HG03460 (cell line): ENCODE measurements at regions not wholly inside any gene's neighbourhood (a gene's known extent, or its start where the extent isn't known, plus 50 kb on each side); places are given as distances from the start of the nearest gene placed in this dataset.

Experiments used
- ATAC-seq: cut with Tn5 transposase; IDR thresholded peaks from one replicate; pipeline ENCODE4 v1.9.1; 2021; ENCODE audit not compliant: unreplicated experiment

DNA sequence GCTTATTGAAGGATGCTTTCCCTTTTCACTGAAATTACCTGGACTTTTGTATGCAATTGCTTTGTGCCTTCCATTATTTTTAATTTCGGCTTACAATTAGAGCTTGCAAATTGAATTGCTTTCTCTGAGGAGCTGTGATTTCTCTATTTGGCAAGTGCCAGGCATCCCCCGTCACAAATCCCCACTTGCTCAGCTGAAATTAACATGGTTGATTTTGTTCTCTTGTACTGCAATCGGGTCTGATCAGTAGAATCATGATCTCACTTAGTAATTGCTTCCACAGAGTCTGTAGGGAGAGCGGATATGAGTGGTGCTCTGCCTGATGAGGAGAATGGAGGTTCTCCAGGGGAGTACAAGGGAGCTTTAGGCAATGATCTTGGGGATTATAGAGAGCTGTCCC, 495.5 kb upstream of the SGCD start:
- no peak for ATAC-seq

DNA sequence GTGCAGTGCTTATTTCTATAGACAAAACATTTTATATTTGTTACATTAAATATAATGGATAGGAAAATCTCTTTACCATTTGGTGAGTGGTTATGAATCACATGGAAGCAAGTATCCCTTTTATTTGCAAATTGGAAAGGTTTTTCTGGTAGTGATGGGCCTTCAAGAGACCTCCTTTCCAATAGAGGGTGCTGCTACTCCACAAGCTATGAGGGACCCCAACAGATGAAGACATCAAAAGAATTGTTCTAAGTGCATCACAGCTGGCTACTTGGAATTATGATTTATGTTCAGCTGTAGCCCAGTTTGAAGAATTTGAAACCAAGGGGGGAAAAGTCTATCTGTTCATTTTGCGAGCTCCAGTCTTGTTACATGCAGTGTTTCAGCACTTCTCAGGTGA, 493.7 kb upstream of the SGCD start:
- no peak for ATAC-seq

DNA sequence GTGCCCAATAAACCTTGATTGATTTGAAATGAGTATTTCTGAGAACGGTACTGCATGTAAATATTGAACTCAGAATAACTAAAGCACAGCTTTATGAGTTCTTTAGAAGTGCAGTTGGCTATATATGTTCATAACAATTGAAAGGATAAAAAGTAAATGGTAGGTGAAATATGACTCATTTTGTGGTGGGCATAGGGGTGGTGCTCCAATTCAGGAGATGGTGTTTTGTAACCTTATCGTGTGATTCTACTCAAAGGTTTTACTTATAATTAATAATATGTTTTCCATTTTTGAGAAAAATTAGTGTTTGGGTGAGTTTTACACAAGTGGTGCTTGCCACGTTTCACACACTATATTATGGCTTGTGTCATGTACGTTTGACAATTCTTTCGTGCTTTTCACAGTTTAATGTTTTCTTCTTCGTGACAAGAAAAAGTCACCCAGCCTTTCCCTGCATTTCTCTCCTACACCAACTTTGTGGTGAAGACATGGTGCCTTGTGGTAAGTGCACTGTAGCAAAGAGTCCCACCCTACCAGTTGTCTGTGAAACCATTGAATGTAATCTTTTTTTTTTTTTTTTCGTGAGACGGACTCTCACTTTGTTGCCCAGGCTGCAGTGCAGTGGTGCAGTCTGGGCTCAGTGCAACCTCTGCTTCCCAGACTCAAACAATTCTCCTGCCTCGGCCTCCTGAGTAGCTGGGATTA, 492.5 kb upstream of the SGCD start:
- ATAC-seq, result no peak

DNA sequence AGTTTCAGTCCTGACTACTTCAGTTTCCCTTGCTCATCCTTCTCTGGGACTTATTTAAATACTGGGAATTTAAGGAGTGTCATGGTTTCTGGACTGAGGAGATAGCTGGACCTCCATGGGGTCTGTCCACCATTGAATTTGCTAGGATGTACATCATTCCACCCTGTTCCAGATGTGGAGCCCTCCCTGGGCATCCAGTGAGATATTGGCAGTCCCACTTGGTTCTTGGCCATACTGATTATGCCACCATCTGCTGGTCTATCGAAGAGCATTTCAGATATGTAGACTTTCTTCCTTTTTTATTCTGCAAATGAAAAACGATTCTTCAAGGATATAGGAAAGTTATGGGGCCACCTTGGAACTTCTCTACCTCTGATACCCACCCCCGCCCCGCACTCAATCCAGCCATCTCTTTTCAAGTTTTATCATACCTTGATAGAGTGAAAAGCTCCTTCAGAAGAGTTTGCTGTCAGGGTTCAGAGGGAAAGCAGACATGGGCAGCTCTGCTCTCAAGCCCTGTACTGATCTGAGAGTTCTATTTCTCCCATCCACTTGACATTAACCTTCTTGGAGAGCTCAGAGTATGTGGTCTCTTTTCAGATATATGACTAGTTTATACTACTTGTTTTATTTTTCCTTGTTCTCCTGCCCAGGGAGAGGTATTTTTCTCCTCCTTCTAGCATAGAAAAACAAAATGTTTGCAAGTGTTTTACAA, 490.7 kb upstream of the SGCD start:
- ATAC-seq, result no peak

DNA sequence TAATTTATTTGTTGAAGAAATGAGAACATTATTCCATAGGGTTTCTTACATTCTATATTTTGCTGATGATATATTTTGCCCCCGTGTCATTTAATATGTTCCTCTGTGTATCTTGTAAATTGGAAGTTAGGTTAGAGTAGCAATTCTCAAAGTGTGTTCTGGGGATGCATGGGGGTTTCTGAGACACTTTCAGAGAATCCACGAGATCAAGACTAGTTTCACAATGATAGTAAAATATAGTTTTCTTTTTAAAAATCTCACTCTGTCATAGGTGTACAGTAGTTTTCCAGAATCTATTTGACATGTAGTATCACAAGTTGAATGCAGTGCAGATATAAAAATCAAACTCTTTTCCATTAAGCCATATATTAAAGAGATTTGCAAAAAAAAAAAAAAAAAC, 488.6 kb upstream of the SGCD start:
- no peak for ATAC-seq

DNA sequence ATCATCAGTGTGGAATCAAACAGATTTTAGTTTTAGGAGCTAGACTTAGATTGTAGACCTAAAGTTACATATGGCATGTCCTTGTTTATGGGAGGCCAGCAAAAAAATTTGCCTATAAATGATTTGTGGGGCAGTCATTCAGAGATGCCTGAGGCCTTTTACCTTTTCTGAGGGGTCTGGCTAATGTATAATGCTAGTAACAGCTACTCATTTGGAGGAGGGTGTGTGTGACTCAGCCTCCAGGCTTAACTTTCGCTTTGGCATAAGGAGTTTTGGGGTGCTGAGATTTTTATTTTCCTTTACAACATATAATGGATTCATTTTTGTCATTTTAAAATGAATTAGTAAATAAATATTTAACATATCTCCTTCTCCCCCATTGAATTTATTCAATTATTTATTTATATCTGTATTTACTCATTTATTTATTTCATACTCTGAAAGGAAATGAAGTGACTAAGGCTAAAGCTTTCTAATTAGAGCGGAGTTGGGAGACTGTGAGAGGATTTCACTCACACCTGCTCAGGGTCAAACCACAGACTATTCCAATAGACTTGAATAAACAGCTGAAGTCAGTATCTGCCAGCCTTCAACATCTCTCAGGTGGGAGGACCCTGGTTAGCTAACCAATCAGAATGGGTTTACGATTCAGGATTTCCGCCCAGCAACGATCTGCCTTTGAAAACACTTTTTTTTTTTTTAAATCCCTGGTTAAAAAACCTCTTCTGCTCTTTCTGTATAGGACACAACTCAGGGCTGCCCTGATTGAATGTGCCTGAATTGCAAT, 487.5 kb upstream of the SGCD start:
- no peak for ATAC-seq

DNA sequence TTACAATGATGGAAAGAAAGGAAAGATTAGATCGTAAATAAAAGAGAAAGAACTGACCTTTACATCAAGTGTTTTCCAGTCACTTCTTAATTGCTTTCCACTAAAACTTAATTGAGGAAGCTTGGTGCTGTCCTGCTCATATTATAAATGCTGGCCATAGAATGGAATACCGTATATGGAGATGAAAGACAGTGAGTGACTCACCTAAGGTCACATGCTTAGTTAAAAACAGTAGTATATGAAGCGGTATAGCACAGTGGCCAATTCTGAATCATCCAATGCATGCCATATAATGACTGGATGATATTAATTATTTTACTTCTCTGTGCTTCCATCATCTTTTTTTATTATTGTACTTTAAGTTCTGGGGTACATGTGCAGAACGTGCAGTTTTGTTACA, 482.4 kb upstream of the SGCD start:
- no peak for ATAC-seq

DNA sequence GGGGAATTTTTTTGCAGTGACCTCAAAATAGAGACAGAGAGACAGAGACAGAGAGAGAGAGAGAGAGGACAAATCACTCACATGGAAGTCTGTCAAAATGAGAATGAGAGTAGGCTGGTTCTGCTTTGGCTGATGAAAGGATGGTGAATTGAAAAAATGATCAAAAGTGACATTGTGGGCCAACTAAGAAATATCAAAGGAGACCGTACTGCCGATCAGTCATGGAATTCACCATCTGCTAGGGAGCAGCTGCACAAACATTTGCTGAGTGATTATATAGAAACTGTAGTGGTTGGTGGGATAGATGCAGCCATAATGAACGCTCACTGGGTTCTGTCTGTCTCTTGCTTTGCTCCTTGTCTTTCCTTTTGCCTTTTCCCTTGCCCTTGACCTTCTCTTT, 476.6 kb upstream of the SGCD start:
- ATAC-seq, result no peak

DNA sequence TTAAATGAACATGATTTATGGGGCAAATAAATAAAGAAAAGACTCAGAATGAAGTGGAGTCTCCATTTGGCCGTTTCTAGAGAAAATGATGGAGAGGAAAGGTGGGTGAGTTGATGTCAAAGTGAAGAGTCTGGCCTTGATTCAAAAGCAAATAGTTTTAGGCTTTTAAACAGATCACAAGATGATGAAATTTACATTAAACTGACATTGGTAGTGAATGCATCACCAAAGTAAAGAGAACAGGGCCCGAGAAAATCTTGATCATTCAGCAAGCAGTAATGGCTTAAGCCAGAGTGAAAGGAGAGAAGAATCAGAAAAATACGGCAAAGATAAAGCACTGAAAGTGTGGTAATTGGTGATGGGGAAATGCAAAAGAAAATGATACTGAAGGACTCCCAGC, 460.0 kb upstream of the SGCD start:
- no peak for ATAC-seq

DNA sequence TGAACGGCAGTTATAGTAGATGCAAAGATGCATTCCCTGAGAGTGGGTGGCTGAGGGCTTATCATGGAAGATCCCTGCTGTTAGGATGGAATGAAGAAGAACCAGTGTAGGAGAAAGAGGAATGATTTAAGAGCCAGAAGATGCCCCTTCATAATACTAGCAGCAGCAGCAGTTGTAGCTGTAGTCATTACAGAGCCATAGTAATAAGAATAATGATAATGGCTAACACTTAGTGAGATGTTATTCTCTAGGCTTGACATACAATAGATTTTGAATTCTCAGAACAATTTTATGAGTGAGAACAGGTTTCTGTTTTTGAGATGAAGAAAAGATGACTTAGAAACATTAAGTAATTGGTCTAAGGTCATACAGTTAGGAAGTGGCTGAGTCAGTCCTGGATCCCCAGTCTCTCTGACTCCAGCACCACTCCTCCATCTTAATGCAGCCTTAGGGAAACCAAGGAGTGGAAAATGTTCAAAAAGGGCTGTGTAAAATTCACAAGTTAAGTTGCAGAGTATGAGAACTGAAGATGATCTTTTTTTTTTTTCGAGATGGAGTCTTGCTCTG, 459.4 kb upstream of the SGCD start:
- no peak for ATAC-seq

DNA sequence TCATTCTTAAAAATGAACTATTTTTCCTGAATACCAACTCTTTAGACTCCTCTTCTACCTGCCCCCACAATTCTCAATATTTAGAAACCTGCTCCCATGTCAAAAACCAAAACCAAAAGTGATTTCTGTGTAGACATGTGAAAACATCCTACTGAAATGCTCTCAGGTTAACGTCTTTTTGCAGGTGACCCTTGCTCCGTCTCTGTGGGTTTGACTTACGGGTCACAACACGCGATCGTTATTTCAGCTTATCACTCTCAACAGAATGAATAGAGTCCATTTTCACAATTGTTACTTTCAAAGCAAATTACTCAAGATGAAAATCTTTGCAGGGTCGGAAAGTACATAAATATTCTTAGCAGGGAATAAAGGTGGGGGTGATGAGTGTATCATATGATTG, 456.3 kb upstream of the SGCD start:
- ATAC-seq, result no peak

DNA sequence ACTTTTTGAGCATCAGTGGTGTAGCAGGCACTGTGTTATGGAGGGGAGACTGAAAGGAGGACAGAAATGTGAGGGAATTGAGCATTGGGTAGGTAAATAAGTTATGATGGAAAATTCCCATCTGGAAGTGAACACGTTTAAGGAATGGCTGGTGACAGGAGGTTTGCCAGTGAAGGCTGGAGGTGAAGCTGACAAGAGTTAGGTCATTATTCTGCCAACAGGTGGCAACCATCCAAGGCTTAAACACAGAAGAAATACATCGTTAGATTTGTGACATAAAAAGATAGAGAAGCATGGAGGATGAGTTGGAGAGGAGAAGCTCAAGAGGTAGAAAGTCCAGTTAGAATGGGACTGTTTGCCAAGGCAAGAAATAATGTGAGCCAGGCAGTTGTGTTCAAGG, 455.3 kb upstream of the SGCD start:
- ATAC-seq, result no peak

DNA sequence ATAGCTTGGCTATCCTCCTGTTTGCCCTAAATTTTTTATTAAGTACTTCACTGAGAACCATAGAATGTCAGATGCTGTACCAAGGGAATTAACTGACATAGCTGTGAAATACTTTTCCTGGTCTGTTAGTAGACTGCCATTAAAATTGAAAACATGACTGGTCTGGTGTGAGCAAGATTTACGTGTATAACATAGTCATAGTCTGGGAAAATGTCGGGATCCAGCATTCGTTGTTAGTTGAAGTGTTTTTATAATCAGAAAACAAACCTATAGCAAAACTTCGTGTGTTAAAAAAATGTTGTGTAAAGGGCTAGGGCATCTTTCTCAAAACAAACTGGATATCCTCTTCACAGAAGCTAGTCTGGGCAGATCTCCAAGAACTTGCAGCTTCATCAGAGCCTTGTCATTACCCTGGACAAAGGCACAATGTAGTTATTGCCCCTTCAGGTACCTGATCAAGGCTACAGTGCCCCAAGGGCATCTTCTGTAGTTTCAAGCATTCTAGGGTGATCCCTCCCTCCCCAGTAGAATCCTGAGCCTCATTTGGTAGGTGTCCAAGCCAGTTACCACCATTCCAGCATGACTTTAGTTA, 454.2 kb upstream of the SGCD start:
- no peak for ATAC-seq

DNA sequence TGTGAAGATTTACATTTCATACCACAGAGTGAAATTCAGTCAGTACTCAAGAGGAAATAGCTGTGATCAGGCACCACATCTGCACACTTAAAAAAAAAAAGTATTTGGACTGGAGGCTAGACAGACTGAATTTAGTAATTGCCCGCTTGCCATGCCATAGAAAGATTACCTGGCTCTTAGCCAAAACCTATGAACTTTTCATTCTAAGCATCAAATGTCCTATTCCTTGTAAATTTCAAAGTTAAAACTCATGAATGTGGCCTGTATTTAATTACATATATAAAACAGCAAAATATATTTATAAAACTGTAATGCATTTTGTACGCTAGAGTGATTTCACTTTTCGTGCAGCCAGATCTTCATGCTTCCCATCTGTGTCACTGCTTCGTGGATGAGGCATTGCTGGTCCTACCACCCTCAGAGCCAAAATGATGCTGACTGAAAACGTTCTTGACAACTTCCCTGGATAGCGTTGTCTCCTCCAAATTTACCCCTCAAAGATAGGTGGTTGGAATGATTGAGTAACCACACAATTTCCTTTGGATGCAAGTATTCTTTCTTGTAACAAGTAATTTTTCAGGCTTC, 447.9 kb upstream of the SGCD start:
- no peak for ATAC-seq

DNA sequence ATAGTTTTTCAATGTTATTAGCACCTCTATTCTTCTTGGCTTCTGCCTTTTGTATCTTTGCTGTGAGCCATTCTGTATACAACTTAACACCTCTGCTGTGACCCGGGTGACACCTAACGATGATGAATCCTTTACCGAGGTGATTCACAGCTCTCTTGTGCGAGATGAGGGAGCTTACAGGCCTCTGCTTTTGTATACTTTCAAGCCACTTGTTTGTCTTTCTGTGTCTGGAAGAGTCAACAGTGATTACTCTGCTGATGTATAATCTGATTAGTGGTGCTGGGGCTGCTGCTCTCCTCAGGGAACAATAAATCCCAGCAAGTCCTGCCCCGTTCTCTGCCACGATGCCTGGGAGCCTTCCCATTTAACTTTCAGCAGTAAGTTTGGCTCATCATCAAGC, 442.9 kb upstream of the SGCD start:
- ATAC-seq, result no peak

DNA sequence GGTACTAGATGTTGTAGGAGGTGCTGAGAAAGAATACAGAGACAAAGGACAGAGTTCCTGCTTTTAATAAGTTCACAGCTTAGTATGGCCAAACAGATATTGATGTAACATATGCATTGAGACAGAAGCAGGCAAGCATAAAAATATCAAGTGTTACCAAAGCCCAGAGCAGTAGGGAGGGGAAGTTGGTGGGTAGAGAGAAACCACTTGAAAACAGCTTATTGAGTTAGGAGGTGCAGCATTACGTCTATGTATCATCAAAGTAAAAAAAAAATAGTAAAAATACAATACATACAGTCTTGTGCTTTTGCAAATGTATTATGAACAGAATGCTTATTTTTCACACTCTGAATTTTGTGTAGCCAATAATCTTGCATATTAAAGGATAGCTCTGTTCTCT, 441.8 kb upstream of the SGCD start:
- ATAC-seq, result no peak

DNA sequence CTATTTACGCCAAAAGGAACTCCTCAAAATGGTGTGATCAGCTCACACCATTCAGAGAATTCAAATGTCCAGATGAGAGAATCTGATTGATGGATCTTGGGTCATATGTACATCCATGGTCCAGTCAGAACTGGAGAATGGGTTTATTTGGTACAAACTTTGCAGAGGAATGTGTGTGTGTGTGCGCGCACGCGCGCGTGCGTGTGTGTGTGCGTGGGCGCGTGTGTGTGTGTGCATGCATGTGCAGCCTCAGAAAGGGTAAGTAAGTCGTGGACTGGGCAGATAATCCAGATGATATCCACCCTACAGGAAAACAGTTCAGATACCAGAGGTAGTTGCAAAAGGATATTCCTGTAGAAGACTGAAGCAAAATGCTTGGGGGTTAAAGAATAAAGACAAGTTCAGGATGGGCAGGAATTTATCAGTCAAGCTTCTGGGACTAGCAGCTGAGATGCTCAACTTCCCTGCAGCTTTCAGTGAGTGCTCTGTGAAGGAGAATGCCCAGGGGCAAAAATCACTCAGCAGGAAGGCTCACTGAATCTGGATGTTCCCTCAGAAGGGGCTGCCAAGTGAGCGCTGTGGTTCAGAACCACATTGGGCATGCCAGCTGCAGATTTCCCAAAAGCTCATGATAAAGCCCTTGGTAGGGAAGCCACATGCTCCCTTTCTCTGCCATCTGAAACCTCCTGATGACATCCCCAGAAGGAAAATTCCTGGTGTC, 440.5 kb upstream of the SGCD start:
- ATAC-seq, result no peak

DNA sequence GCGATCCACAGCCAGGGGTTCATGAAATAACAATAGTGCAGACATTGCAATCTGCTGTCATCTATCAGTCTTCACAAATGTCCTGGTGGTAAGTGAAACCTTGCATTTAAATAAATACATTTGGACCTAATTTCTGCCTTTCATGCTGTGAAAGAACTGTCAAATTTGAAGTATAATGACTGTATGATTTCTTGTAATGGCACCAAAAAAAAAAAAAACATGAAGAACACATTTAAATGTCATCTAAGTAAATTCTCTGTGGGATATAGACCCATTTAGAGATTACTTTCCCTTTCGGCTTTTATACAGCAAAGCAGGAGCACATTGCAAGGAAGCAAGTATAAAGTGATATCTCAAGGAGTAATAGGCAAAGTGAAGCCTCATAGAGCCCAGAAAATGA, 431.5 kb upstream of the SGCD start:
- no peak for ATAC-seq

DNA sequence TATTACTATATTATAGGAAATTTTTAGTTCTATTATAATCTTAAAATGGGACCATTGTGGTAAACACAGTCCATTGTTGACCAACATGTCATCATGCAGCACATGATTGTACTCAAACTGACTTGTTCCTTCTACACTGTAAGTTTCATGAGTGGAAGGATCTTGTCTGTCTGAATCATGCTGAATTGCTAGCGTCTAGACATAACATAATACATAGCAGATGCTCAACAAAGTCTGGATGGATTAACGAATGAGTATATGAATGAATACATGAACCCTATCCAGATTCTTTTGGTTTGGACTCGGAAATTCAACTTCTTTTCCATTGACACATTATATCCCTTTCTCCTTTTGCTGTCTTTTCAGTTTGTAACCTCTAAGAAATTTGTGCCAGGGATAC, 429.2 kb upstream of the SGCD start:
- no peak for ATAC-seq

DNA sequence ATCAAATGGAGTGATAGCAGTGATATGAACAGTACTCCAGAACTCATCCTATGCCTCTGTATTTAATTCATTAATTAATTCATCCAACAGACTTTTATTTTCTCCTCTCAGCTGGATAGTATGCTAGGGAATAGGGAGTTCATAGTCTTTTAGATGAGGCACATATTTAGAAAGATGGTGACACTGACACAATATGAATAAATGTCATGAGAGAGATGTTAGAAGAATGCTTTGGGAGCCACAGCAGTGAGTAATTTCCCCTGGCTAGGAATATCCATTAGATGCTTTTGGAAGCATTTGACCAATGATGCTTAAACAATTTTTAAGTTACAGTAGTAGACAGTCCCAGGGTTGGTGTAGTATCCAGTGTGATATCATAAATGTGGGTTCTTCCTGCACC, 428.7 kb upstream of the SGCD start:
- ATAC-seq, result no peak
